ENCODE measurements at regions not wholly inside any gene's neighbourhood (a gene's known extent, or its start where the extent isn't known, plus 50 kb on each side); places are given as distances from the start of the nearest gene placed in this dataset.
"Not testable (repeated sequence)": the region's sequence is repeated elsewhere in the genome, so short reads cannot be mapped to it uniquely, and the experiment has no call there.

DNA sequence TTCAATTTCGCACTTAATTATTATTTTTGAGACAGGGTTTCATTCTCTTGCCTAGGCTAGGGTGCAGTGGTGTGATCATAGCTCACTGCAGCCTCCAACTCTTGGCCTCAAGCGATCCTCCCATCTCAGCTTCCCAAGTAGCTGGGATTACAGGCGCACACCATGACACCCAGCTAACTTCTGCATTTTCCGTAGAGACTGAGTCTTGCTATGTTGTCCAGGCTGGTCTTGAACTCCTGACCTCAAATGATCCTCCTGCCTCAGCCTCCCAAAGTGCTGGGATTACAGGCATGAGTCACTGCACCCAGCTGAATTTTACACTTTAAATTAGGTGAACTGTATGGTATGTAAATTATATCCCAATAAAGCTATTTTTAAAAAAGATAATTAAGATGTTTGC, 90.6 kb upstream of the CASZ1 start:
- DNase-seq; H3K9me3 ChIP-seq (ENCODE audit: low read length); H3K36me3 ChIP-seq (ENCODE audit: insufficient read depth, low read length); POLR2A ChIA-PET; H3K27ac ChIP-seq (ENCODE audit: low read depth, low read length); H3K36me3 Mint-ChIP-seq; CTCF ChIA-PET; H3K9me3 Mint-ChIP-seq; H3K4me3 ChIP-seq (ENCODE audit: low read length); H3K27ac Mint-ChIP-seq; H3K4me1 ChIP-seq (ENCODE audit: insufficient read depth, low read length); H3K4me3 Mint-ChIP-seq; H3K4me1 Mint-ChIP-seq: not testable (repeated sequence)
- peaks cover 19% of the 10 kb centered on the region for H3K27me3 ChIP-seq (ENCODE audit: insufficient read depth, low read length, poor library complexity, severe bottlenecking)
- peaks cover 17 to 63% of the 10 kb centered on the region in 2 donors for H3K27me3 Mint-ChIP-seq

GRCh38 chr1:10888291-10888690, 91.8 kb upstream of the CASZ1 start:
- no peaks in the 10 kb centered on the region for H3K36me3 ChIP-seq (ENCODE audit: insufficient read depth, low read length)
- peaks cover 0 to 9% (median 3%) of the 10 kb centered on the region in 3 donors for H3K4me1 Mint-ChIP-seq
- POLR2A ChIA-PET: no interaction called here
- DNase-seq: no peak
- no peak overlapping the region for H3K27ac Mint-ChIP-seq
- H3K9me3 ChIP-seq (ENCODE audit: low read length): no peaks in the 10 kb centered on the region
- no peak overlapping the region for H3K27ac ChIP-seq (ENCODE audit: low read depth, low read length)
- H3K9me3 Mint-ChIP-seq: no peaks in the 10 kb centered on the region
- peaks cover 0 to 6% (median 0%) of the 10 kb centered on the region in 3 donors for H3K36me3 Mint-ChIP-seq
- H3K27me3 Mint-ChIP-seq: peaks cover 17 to 62% of the 10 kb centered on the region in 2 donors
- no peak overlapping the region for H3K4me3 ChIP-seq (ENCODE audit: low read length)
- H3K4me1 ChIP-seq (ENCODE audit: insufficient read depth, low read length): no peaks in the 10 kb centered on the region
- CTCF ChIA-PET: interaction anchor here (1.0 kb wide), 1 partner anchor 19 kb away, joined by 3 read pairs; no protein-coding TSS in a partner anchor
- no peak overlapping the region for H3K4me3 Mint-ChIP-seq
- H3K27me3 ChIP-seq (ENCODE audit: insufficient read depth, low read length, poor library complexity, severe bottlenecking): peaks cover 19% of the 10 kb centered on the region

DNA sequence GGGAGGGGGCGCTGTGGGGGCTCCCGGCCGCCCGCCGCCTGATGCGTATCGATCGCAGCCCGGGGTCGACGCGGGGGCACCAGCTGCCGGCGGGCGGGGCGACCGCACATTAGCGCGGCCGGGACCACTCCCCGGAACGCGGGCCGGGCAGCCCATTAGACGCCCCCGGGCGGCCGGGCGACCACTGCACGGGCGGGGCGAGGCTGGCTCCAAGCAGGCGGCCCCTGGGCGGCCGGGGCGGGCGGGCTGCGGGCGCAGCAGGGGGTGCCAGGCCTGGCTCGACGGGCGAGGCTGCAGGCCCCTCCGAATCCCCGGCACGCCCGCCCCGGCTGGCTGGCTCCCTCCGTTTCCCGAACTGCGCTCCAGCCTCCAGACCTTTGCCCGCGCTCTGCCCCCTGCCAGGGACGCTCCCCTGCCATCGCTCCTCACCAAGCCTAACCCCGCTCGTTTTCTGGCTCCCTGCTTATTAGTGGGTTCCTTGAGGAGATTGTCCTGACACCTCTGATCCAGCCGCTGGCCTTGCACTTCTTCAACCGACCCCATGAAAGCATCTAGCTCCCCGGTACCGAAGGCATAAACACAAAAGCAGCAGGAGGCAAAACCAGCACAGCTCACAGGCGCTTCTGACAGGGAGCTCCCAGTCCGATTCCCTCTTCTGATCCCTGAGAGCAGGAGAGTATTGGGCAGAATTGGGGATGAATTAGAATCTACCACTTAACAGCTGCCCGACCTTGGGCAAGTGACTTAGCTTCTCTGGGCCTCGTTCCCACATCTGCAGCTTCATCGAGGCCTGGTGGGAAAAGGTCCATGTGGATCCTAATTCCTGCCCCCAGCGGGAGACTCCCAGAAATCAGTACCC, 92.6 kb upstream of the CASZ1 start:
- CTCF ChIA-PET: interaction anchor here (1.0 to 1.5 kb wide), 3 partner anchors 20 to 382 kb away, joined by 3 to 4 read pairs (median 3); no protein-coding TSS in a partner anchor
- Mint-ChIP-seq H3K9me3 (no peaks in the 10 kb centered on the region), H3K4me3 (peak overlapping the region in 4 of 7 donors; percentile 24 to 69 (median 46))

DNA sequence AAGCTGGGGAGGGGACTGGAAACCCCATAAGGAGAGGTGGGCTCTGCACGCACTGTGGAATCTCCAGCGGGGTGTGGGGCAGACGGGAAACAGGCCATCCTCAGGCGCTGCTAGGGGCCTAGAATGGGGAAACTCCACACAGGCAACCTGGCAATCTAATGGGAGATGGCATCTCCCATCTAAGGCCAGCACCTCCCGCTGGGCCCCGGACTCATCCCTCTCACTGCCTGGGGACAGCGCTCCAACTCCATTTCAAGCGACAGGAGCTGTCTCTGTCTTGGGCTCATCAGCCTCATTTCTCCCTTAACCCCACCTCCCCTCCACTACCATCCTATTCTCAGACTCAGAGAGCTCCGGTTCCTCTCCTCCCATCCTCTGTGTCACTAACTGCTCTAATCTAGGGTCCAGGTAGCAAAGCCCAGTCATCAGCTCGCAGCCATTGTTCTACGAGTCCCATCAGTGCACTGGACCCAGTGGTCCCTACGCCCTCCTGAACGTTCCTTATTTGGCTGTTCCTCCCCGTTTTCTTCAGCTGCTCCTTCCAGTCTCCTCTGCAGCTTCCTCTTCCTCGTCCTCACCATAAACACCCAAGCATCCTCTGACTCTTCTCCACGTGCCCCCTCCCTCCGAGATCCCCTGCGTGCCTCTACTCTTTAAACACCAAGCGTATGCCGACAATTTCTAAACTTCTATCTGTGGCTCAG, 93.4 kb upstream of the CASZ1 start:
- H3K9me3 Mint-ChIP-seq: no peaks in the 10 kb centered on the region
- CTCF ChIA-PET: interaction anchor here (1.3 to 1.5 kb wide), 2 partner anchors 19 to 382 kb away, joined by 3 to 4 read pairs; no protein-coding TSS in a partner anchor
- Histone ChIP-seq H3K27ac (ENCODE audit: low read depth, low read length) (no peak overlapping the region), H3K9me3 (ENCODE audit: low read length) (no peaks in the 10 kb centered on the region), H3K36me3 (ENCODE audit: insufficient read depth, low read length) (no peaks in the 10 kb centered on the region), H3K4me1 (ENCODE audit: insufficient read depth, low read length) (no peaks in the 10 kb centered on the region), H3K4me3 (ENCODE audit: low read length) (no peak overlapping the region), H3K27me3 (ENCODE audit: insufficient read depth, low read length, poor library complexity, severe bottlenecking) (peaks cover 19% of the 10 kb centered on the region)
- no peak overlapping the region for H3K4me3 Mint-ChIP-seq
- H3K27ac Mint-ChIP-seq: peak overlapping the region in 1 of 8 donors; percentile 8
- no peak for DNase-seq
- POLR2A ChIA-PET: no interaction called here
- H3K4me1 Mint-ChIP-seq: peaks cover 0 to 9% (median 3%) of the 10 kb centered on the region in 3 donors
- peaks cover 0 to 6% (median 0%) of the 10 kb centered on the region in 3 donors for H3K36me3 Mint-ChIP-seq
- H3K27me3 Mint-ChIP-seq: peaks cover 17 to 57% of the 10 kb centered on the region in 2 donors

More for the DNA sequence above, 92.6 kb upstream of the CASZ1 start:
- peaks cover 0 to 9% (median 3%) of the 10 kb centered on the region in 3 donors for H3K4me1 Mint-ChIP-seq
- peak overlapping the region in 1 of 8 donors; percentile 28 for H3K27ac Mint-ChIP-seq
- H3K36me3 ChIP-seq (ENCODE audit: insufficient read depth, low read length): no peaks in the 10 kb centered on the region
- no peak overlapping the region for H3K4me3 ChIP-seq (ENCODE audit: low read length)
- peaks cover 19% of the 10 kb centered on the region for H3K27me3 ChIP-seq (ENCODE audit: insufficient read depth, low read length, poor library complexity, severe bottlenecking)
- DNase-seq: no peak
- POLR2A ChIA-PET: no interaction called here
- peaks cover 0 to 6% (median 0%) of the 10 kb centered on the region in 3 donors for H3K36me3 Mint-ChIP-seq
- H3K27ac ChIP-seq (ENCODE audit: low read depth, low read length): no peak overlapping the region
- no peaks in the 10 kb centered on the region for H3K4me1 ChIP-seq (ENCODE audit: insufficient read depth, low read length)
- no peaks in the 10 kb centered on the region for H3K9me3 ChIP-seq (ENCODE audit: low read length)
- H3K27me3 Mint-ChIP-seq: peaks cover 17 to 60% of the 10 kb centered on the region in 2 donors

GRCh38 chr1:10890491-10891071, 94.1 kb upstream of the CASZ1 start:
- peaks cover 17 to 51% of the 10 kb centered on the region in 2 donors for H3K27me3 Mint-ChIP-seq
- Histone ChIP-seq H3K27me3 (ENCODE audit: insufficient read depth, low read length, poor library complexity, severe bottlenecking) (peaks cover 19% of the 10 kb centered on the region), H3K4me1 (ENCODE audit: insufficient read depth, low read length) (no peaks in the 10 kb centered on the region), H3K36me3 (ENCODE audit: insufficient read depth, low read length) (no peaks in the 10 kb centered on the region), H3K9me3 (ENCODE audit: low read length) (no peaks in the 10 kb centered on the region), H3K4me3 (ENCODE audit: low read length) (no peak overlapping the region), H3K27ac (ENCODE audit: low read depth, low read length) (no peak overlapping the region)
- CTCF ChIA-PET: interaction anchor here (1.5 kb wide), 1 partner anchor 383 kb away, joined by 3 read pairs; no protein-coding TSS in a partner anchor
- H3K4me3 Mint-ChIP-seq: no peak overlapping the region
- H3K36me3 Mint-ChIP-seq: peaks cover 0 to 6% (median 0%) of the 10 kb centered on the region in 3 donors
- H3K27ac Mint-ChIP-seq: no peak overlapping the region
- DNase-seq: no peak
- H3K9me3 Mint-ChIP-seq: no peaks in the 10 kb centered on the region
- POLR2A ChIA-PET: no interaction called here
- H3K4me1 Mint-ChIP-seq: peaks cover 0 to 9% (median 3%) of the 10 kb centered on the region in 3 donors

- Mint-ChIP-seq H3K27me3 (peaks cover 17 to 49% of the 10 kb centered on the region in 2 donors), H3K4me1 (peaks cover 0 to 9% (median 3%) of the 10 kb centered on the region in 3 donors), H3K9me3 (no peaks in the 10 kb centered on the region), H3K4me3 (no peak overlapping the region), H3K36me3 (peaks cover 0 to 6% (median 0%) of the 10 kb centered on the region in 3 donors), H3K27ac (no peak overlapping the region)
- Histone ChIP-seq H3K27me3 (ENCODE audit: insufficient read depth, low read length, poor library complexity, severe bottlenecking) (peaks cover 19% of the 10 kb centered on the region), H3K9me3 (ENCODE audit: low read length) (no peaks in the 10 kb centered on the region), H3K27ac (ENCODE audit: low read depth, low read length) (no peak overlapping the region), H3K36me3 (ENCODE audit: insufficient read depth, low read length) (no peaks in the 10 kb centered on the region), H3K4me3 (ENCODE audit: low read length) (no peak overlapping the region), H3K4me1 (ENCODE audit: insufficient read depth, low read length) (no peaks in the 10 kb centered on the region)
- DNase-seq: no peak
- POLR2A ChIA-PET: no interaction called here
- CTCF ChIA-PET: no interaction called here
Observed at GRCh38 chr1:10891091-10891490, 94.6 kb upstream of the CASZ1 start.

DNA sequence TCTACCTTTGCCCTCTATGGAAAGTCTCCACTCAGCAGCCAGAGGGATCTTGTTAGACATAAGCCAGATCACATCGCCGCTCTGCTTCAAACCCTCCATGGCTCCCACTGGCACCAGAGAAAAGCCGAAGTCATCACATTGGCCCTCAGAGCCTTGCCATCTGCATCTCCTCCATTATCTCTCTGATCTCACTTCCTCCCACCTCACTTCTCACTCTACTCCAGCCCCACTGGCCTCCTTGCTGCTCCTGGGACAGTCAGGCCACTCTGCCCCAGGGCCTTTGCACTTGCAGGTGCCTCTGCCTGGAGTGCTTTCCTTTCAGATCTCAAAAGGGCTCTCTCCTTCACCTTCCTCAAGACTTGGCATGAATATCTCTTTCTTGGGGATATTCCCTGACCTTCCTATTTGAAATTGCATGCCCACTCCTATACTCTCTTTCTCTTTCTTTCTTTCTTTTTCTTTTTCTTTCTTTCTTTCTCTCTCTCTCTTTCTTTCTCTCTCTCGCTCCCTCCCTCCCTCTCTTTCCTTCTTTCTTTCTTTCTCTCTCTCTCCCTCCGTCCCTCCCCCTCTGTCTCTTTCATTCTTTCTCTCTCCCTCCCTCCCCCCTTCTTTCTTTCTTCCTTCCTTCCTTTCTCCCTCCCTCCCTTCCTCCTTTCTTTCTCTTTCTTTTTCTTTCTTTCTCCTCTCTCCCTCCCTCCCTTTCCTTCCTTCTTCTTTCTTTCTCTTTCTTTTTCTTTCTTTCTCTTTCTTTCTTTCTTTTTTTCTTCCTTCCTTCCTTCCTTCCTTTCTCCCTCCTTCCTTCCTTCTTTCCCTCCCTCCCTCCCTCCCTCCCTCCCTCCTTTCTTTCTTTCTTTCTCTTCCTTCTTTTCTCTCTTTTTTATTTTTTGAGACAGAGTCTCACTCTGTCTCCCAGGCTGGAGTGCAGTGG, 96.0 kb upstream of the CASZ1 start:
- CTCF ChIA-PET: no interaction called here

More for the DNA sequence above, 96.0 kb upstream of the CASZ1 start:
- peaks cover 16 to 40% of the 10 kb centered on the region in 2 donors for H3K27me3 Mint-ChIP-seq
- H3K9me3 Mint-ChIP-seq: no peaks in the 10 kb centered on the region
- H3K27ac Mint-ChIP-seq: no peak overlapping the region
- no peaks in the 10 kb centered on the region for H3K36me3 ChIP-seq (ENCODE audit: insufficient read depth, low read length)
- H3K9me3 ChIP-seq (ENCODE audit: low read length): no peaks in the 10 kb centered on the region
- DNase-seq: no peak
- H3K4me3 Mint-ChIP-seq: no peak overlapping the region
- no peak overlapping the region for H3K4me3 ChIP-seq (ENCODE audit: low read length)
- POLR2A ChIA-PET: no interaction called here
- H3K4me1 Mint-ChIP-seq: peaks cover 0 to 9% (median 3%) of the 10 kb centered on the region in 3 donors
- H3K36me3 Mint-ChIP-seq: peaks cover 0 to 6% (median 0%) of the 10 kb centered on the region in 3 donors
- no peaks in the 10 kb centered on the region for H3K4me1 ChIP-seq (ENCODE audit: insufficient read depth, low read length)
- H3K27ac ChIP-seq (ENCODE audit: low read depth, low read length): no peak overlapping the region
- peaks cover 14% of the 10 kb centered on the region for H3K27me3 ChIP-seq (ENCODE audit: insufficient read depth, low read length, poor library complexity, severe bottlenecking)

All from CD8-positive, alpha-beta memory T cell (primary cell).